Medulla oblongata (tissue), 1 donor: ENCODE measurements at regions not wholly inside any gene's neighbourhood (a gene's known extent, or its start where the extent isn't known, plus 50 kb on each side); places are given as distances from the start of the nearest gene placed in this dataset.

Source experiments
- DNase-seq: peaks from one replicate; pipeline ENCODE4 v3.0.0-alpha.2; 2015; ENCODE audit errors: extremely low spot score

- DNase-seq: no peak
Measured at GRCh38 chr4:183763990-183764754, 105.1 kb downstream of the TRAPPC11 start.

- no peak for DNase-seq
Measured at GRCh38 chr4:183765251-183765911, 106.3 kb downstream of the TRAPPC11 start.

GRCh38 chr4:183766140-183766539 is 107.0 kb downstream of the TRAPPC11 start:
- no peak for DNase-seq

- no peak for DNase-seq
Measured at GRCh38 chr4:183770906-183771305, 111.8 kb downstream of the TRAPPC11 start.

GRCh38 chr4:183772361-183772760 is 113.3 kb downstream of the TRAPPC11 start:
- DNase-seq: no peak

- DNase-seq: no peak
Measured at GRCh38 chr4:183773790-183774189, 114.7 kb downstream of the TRAPPC11 start.

GRCh38 chr4:183783306-183783705 is 121.8 kb upstream of the STOX2 start:
- no peak for DNase-seq

GRCh38 chr4:183783991-183784553 is 121.0 kb upstream of the STOX2 start:
- DNase-seq: no peak

GRCh38 chr4:183788308-183788905 is 116.7 kb upstream of the STOX2 start:
- DNase-seq: no peak

- no peak for DNase-seq
Measured at GRCh38 chr4:183789657-183790056, 115.5 kb upstream of the STOX2 start.

GRCh38 chr4:183790661-183791060 is 114.4 kb upstream of the STOX2 start:
- no peak for DNase-seq

GRCh38 chr4:183797011-183797444 is 108.1 kb upstream of the STOX2 start:
- DNase-seq: no peak

- DNase-seq: no peak
Measured at GRCh38 chr4:183797445-183798300, 107.4 kb upstream of the STOX2 start.

- no peak for DNase-seq
Measured at GRCh38 chr4:183798301-183799253, 106.5 kb upstream of the STOX2 start.

GRCh38 chr4:183801457-183802165 is 103.5 kb upstream of the STOX2 start:
- DNase-seq: no peak

- no peak for DNase-seq
Measured at GRCh38 chr4:183806341-183806740, 98.8 kb upstream of the STOX2 start.

- no peak for DNase-seq
Measured at GRCh38 chr4:183807420-183808096, 97.5 kb upstream of the STOX2 start.

GRCh38 chr4:183808097-183808456 is 97.0 kb upstream of the STOX2 start:
- DNase-seq: no peak

- DNase-seq: no peak
Measured at GRCh38 chr4:183812567-183812966, 92.5 kb upstream of the STOX2 start.
